Stimulated activated CD4-positive, alpha-beta T cell treated with anti-CD3 and anti-CD28 coated beads, Interleukin-2, amount 100 ng/mL, for 24 hours (primary cell): ENCODE measurements at regions not wholly inside any gene's neighbourhood (a gene's known extent, or its start where the extent isn't known, plus 50 kb on each side); places are given as distances from the start of the nearest gene placed in this dataset.
"Not testable (repeated sequence)": the region's sequence is repeated elsewhere in the genome, so short reads cannot be mapped to it uniquely, and the experiment has no call there.

Experiments used
- DNase-seq, 2 donors: peaks; one replicate each; pipeline ENCODE4 v3.0.0-alpha.2; 2020

DNA sequence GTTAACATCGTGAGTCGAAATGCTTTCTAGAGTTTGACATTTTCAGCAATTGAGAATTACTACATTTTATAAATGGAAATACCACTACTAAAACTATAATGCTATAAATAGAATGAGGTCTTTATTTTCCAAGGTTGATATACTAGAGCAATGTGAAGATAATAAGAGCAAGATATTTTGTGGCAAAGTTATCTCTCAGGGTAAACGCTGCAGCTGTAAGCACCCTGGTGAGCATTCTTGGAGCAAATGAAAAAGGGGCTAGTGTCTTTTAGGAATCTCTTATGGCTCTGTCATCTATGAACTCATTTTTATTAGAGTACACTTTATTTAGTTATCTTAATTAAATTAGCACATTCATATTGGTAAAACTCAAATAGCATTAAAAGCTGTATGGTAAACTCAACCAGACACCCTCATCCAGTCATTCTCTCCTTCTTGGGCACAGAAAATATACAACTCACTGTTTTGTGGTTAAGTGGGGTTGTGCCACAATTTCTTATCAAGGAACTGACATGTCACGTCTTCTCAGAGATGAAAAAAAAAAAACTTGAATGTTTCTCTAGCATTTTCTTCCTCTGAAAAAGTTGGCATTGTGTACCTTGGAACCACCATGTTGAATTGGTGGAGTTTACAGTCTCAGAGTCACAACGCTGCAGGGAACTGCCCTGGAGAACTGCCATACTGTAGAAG is 289.5 kb upstream of the PFKP start:
- DNase-seq: no peak

GRCh38 chr10:2772816-2773631 is 294.3 kb upstream of the PFKP start:
- DNase-seq: no peak

- DNase-seq: no peak
Measured at GRCh38 chr10:2772135-2772534, 295.2 kb upstream of the PFKP start.

GRCh38 chr10:2767293-2767692 is 300.1 kb upstream of the PFKP start:
- DNase-seq: not testable (repeated sequence)

DNA sequence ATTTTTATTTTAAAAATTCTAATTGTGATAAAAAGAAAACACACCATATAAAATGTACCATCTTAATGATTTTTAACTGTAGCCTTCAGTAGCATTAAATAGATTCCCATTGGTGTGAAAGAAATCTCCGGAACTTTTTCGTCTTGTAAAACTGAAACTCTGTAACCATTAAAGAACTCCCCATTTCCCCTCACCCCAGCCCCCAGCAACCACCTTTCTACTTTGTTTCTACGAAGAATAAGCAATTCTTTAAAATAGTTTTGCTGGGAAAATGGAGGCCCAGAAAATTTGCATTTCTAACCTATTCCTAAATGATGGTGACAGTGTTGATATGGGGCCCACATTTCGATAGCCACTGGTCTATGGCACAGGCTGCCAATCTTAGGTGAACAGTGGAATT is 305.4 kb upstream of the PFKP start:
- DNase-seq: no peak

DNA sequence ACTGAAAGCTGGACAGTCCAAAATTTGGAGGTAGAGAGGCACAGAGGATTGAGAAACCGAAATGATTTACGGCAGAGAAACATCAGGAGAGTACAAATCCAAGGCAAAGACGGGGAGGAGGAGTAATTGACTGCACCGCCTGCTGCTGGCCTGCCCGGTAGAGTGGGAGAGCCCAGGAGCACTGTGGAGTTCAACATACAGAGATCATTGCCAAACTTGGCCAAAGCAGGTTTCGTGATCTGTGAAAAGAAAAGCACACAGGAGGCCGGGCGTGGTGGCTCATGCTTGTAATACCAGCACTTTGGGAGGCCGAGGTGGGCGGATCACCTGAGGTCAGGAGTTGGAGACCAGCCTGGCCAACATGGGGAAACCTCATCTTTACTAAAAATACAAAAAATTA is 306.0 kb upstream of the PFKP start:
- DNase-seq: no peak

DNA sequence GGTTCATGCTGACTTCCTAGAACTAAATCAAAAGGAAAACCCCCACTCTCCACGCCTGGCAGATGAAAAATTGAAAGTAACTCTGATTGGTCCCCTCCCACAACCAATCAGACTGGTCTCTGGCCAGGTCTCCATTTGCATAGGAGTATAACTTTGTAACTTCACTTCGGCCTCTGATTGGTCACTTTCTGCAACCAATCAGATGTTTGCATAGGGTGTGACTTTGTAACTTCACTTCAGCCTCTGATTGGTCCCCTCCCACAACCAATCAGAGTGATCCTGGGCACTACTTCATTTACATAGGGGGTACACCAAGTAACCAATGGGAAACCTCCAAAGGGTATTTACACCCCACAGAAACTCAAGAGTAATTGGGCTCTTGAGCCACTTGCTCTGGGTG is 306.6 kb upstream of the PFKP start:
- DNase-seq: no peak

DNA sequence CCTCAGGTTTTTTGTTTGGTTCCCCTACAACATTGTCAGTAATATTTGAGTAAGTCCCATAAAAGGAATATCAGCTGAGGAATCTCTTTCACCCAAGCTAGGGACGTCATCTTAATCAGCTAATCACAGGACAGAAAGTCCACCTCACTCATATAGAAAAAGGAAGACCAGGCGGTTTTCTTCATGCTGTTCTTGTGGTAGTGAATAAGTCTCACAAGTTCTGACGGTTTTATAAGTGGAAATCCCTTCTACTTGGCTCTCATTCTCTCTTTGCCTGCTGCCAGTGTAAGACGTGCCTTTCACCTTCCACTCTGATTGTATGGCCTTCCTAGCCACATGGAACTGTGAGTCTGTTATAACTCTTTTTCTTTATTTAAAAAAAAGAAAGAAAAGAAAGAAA is 308.1 kb upstream of the PFKP start:
- no peak for DNase-seq

- no peak for DNase-seq
Measured at GRCh38 chr10:2754943-2755342, 312.4 kb upstream of the PFKP start.

DNA sequence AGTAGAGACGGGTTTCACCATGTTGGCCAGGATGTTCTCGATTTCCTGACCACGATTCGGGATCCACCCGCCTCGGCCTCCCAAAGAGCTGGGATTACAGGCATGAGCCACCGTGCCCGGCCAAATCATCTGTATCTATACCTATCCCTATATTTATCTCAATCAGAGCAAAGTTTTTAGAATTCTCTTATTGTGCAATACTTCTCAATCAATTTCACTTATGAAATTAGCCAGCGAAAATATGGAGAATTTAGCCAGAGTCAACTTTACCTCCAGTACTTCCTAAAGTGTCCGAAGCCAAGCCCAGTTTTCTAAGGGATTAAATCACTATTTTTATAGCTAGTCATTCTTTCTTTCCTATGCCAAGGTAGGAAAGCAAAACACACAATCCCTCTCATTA is 319.1 kb upstream of the PFKP start:
- no peak for DNase-seq

- DNase-seq: no peak
Measured at GRCh38 chr10:2746638-2747037, 320.7 kb upstream of the PFKP start.

GRCh38 chr10:2745666-2746065 is 321.7 kb upstream of the PFKP start:
- DNase-seq: no peak

DNA sequence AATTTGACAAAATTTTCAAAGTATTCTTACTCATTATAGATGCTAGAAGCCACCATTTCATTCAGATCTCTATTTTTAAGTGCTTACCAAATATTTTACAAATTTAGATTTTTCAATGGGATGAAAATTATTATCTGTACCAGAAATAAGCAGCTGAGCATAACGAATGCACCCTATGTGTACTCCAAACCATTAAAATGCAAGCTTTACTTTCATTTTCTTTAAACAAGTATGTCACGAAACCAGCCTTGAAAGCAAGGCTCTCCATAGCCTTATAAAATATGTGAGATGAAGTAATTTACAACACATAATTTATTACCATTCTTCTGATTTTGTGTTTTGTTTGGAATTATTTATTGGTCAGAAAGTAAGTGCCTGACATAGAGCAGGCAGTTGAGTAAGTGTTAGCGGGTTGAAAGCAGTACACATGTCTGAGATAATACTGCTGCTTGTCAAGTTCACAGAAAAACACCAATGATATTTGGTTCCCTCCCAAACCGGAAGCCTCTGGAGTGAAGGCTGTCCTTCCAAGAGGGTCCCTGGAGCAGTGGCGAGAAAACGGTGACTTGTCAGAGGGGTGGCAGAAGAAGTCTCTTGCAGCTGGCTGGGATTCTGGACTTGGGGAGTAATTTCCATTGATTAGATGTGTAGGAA is 322.7 kb upstream of the PFKP start:
- DNase-seq: no peak

DNA sequence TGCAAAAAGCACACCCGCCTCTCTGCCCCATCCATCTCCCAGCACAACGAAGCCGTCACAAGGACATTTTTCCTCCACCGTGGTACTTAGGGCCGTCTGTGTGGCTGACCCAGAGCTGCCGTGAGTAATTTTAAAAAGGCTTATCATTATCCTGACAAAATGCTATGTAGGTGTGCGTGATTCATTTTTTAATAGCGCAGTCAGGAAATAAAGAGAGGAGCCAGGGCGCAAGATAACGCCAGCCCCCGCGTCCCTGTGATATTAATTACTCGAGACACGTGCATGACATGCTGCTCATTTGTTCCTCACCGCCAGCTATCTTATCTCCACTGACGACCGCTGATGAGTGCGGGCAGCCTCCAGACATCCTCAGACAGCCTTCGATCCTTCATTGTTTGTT is 332.7 kb upstream of the PFKP start:
- DNase-seq: no peak

DNA sequence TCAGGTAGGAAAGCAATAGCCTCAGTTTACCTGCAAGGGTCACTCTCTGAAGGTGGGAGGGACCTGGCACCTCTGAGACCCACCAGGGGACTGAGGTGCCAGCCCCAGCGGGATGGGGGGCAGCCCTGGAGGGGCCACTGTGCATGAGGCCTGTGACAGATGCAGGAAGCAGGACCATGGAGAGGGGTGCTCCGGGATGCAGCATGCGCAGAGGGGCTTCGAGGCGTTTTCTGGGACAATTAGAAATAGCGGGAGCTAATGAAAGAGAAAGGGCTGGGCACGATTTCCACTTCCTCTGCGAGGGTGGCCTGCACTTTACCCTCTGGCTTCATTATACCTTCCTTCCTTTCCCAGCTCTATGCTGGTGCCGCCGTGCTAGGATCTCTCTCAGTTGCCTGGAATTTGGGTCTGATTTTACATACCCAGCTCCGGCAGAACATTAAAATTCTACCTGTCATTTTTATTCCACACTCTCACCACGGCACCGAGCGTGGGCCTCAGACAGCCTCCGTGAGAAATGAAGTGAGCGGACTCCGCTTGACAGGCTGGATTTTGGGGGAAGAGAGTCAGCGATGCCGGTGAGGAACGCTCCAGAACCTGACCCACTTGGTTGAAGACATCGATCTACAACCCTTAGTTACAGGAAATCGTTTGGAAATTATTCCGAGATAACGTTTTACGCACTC is 333.9 kb upstream of the PFKP start:
- DNase-seq: no peak

- no peak for DNase-seq
Measured at GRCh38 chr10:2731940-2732339, 335.4 kb upstream of the PFKP start.

DNA sequence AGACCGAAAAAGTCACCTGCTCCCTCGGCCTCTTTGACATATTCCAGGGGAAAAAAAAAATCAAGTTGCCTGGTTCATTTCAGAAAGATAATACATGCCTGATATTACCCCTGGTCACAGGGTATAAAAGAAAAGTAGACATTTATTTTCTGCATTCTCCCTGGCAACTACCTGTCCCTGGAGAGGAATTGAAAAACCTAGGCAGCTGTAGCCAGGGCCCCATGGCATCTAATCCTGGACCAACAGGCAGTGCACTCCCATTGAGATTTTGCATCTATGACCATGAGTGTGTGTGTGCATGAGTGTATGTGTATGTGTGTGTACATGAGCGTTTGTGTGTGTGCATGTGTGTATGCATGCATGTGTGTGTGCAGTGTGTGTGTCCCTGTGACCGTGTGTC is 338.2 kb upstream of the PFKP start:
- no peak for DNase-seq

- no peak for DNase-seq
Measured at GRCh38 chr10:2728087-2728486, 339.3 kb upstream of the PFKP start.

- DNase-seq: no peak
Measured at GRCh38 chr10:2716596-2716995, 350.8 kb upstream of the PFKP start.

- no peak for DNase-seq
Measured at GRCh38 chr10:2714597-2714996, 352.8 kb upstream of the PFKP start.

- DNase-seq: no peak
Measured at GRCh38 chr10:2703953-2704352, 363.4 kb upstream of the PFKP start.

DNA sequence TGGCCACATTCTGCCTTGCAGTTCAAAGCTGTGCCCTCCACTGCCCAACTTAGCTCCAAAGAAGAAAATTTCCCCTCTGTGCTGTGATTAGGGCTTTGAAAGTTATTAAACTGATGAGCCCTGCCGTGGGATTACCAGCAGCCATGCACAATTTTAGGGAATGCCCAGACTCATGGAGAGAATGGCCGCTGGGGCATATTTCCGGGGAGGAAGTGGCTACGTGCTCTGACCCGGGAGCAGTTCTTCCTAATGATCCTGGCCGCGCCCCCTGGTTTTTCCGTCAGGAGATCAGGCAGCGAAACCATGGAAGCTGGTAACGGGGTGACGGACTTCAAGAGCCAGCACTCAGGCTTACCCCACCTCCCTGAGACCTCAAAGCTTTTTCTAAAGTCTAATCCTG is 365.5 kb upstream of the PFKP start:
- DNase-seq: no peak

GRCh38 chr10:2700626-2701305 is 366.6 kb upstream of the PFKP start:
- no peak for DNase-seq
